ENCODE measurements at regions not wholly inside any gene's neighbourhood (a gene's known extent, or its start where the extent isn't known, plus 50 kb on each side); places are given as distances from the start of the nearest gene placed in this dataset.

DNA sequence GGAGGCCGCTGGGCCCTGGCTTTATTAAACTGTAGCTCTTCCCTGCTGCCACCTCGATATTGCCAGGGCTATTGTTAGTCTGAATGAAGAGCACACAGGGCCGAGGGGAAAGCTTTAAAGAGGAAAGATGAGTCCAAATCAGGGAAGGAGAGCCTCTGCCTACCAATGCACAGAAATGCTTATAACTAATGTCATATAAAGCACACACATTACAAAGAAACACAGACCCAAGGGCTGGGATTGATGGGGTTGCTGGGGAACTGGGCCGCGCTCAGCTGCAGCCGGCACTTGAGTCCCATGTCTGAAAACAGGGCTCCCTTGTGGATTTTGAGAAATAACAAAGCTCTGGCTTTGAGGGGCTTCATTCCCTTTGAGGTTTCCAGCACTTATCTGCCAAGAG is 232.6 kb downstream of the CD83 start (continued):
- TF ChIP-seq MTF2 (CRISPR knock-in tag; IDR thresholded peaks at IDR 0.05; ENCODE audit: borderline replicate concordance) (no peak), SPEN (CRISPR knock-in tag; IDR thresholded peaks at IDR 0.05; ENCODE audit: low read depth) (no peak), RFX5 (IDR thresholded peaks at IDR 0.05; ENCODE audit: low read depth, low read length) (no peak), ZNF30 (CRISPR knock-in tag; IDR thresholded peaks at IDR 0.05) (no peak), NCOR1 (IDR thresholded peaks at IDR 0.05; ENCODE audit: borderline replicate concordance, low read length) (no peak)
- TF ChIP-seq, protein P1, sequence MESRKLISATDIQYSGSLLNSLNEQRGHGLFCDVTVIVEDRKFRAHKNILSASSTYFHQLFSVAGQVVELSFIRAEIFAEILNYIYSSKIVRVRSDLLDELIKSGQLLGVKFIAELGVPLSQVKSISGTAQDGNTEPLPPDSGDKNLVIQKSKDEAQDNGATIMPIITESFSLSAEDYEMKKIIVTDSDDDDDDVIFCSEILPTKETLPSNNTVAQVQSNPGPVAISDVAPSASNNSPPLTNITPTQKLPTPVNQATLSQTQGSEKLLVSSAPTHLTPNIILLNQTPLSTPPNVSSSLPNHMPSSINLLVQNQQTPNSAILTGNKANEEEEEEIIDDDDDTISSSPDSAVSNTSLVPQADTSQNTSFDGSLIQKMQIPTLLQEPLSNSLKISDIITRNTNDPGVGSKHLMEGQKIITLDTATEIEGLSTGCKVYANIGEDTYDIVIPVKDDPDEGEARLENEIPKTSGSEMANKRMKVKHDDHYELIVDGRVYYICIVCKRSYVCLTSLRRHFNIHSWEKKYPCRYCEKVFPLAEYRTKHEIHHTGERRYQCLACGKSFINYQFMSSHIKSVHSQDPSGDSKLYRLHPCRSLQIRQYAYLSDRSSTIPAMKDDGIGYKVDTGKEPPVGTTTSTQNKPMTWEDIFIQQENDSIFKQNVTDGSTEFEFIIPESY (CRISPR knock-in tag; IDR thresholded peaks at IDR 0.05): no peak

DNA sequence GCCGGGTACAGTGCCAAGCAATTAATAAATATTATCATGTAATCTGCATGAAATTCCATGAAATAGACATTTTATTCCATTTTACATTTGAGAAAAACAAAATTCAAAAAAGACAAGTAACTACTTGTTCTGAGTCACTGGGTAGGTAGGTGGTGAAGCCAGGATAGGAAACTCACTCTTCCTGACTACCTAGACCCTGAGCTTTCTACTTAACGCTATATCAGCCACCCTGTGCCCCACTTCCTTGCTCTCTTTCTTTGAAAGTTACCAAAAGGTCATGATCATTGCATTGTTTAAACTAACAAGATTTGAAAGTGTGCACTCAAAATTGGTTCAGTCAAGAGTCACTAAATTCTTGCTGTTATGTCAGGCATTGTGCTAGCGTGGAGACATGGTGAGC is 235.7 kb downstream of the CD83 start:
- in situ Hi-C loops (cut with HindIII; ENCODE audit: extremely low pct_ligation_motif_present, low pct_unique_long_range_greater_than_20kb): no loop called here

More for the DNA sequence above, 235.7 kb downstream of the CD83 start:
- no peaks in the 10 kb centered on the region for H4K20me1 ChIP-seq (ENCODE audit: insufficient read depth, low read length)
- intact Hi-C loops (cut with micrococcal nuclease; ENCODE audit: unreplicated experiment): no loop called here
- H3K27ac ChIP-seq (ENCODE audit: extremely low read length, insufficient read depth, low read length): no peak overlapping the region
- BruUV-seq (replicated peaks): no TSS peak
- DNase-seq (ENCODE audit: low spot score) (no peak), ATAC-seq (no peak), FAIRE-seq (no peak)
- ChIA-PET POLR2A (no interaction called here), CTCF (ENCODE audit: low intra/inter-chr PET ratio, low total read pairs) (no interaction called here)
- no peak overlapping the region for H3K9ac ChIP-seq (ENCODE audit: insufficient read depth, low read depth, low read length)
- WGBS (ENCODE audit: low lambda C conversion rate): 0% methylated on average over 3 of the region's 3 CpGs
- no peak overlapping the region for H2AFZ ChIP-seq (ENCODE audit: low read length)
- no peak overlapping the region for H3K4me2 ChIP-seq (ENCODE audit: low read depth, low read length)
- no peak overlapping the region for H3K4me3 ChIP-seq (replicated peaks in 1 of 3; ENCODE audit: insufficient read depth in 1 of 3, low read depth in 2 of 3, low read length in 3 of 3)
- H3K27me3 ChIP-seq (ENCODE audit: control insufficient read depth in 1 of 2, insufficient read depth in 2 of 2, low read length in 2 of 2): no peaks in the 10 kb centered on the region
- TF ChIP-seq ARNT (IDR thresholded peaks at IDR 0.05): no peak
- TF ChIP-seq, protein P2, sequence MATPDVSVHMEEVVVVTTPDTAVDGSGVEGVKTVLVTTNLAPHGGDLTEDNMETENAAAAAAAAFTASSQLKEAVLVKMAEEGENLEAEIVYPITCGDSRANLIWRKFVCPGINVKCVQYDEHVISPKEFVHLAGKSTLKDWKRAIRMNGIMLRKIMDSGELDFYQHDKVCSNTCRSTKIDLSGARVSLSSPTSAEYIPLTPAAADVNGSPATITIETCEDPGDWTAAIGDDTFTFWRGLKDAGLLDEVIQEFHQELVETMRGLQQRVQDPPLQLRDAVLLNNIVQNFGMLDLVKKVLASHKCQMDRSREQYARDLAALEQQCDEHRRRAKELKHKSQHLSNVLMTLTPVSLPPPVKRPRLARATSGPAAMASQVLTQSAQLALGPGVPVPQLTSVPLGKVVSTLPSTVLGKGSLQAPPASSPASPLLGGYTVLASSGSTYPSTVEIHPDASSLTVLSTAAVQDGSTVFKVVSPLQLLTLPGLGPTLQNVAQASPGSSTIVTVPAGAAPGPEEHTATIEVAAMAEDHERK (CRISPR knock-in tag; IDR thresholded peaks at IDR 0.05; ENCODE audit: low read depth): no peak
- no peaks in the 10 kb centered on the region for H3K4me1 ChIP-seq (ENCODE audit: insufficient read depth, low read length)
- no peaks in the 10 kb centered on the region for H3K79me2 ChIP-seq (ENCODE audit: insufficient read depth, low read length)
- H3K9me3 ChIP-seq (ENCODE audit: low read length): peaks cover 8% of the 10 kb centered on the region; the same call in 1 of the 2 replicates
- no peaks in the 10 kb centered on the region for H3K36me3 ChIP-seq (replicated peaks in 1 of 2; ENCODE audit: control insufficient read depth in 1 of 2, insufficient read depth in 2 of 2, low read length in 2 of 2)

All from HepG2 (cell line).